ENCODE measurements at regions not wholly inside any gene's neighbourhood (a gene's known extent, or its start where the extent isn't known, plus 50 kb on each side); places are given as distances from the start of the nearest gene placed in this dataset.
"Not testable (repeated sequence)": the region's sequence is repeated elsewhere in the genome, so short reads cannot be mapped to it uniquely, and the experiment has no call there.

DNA sequence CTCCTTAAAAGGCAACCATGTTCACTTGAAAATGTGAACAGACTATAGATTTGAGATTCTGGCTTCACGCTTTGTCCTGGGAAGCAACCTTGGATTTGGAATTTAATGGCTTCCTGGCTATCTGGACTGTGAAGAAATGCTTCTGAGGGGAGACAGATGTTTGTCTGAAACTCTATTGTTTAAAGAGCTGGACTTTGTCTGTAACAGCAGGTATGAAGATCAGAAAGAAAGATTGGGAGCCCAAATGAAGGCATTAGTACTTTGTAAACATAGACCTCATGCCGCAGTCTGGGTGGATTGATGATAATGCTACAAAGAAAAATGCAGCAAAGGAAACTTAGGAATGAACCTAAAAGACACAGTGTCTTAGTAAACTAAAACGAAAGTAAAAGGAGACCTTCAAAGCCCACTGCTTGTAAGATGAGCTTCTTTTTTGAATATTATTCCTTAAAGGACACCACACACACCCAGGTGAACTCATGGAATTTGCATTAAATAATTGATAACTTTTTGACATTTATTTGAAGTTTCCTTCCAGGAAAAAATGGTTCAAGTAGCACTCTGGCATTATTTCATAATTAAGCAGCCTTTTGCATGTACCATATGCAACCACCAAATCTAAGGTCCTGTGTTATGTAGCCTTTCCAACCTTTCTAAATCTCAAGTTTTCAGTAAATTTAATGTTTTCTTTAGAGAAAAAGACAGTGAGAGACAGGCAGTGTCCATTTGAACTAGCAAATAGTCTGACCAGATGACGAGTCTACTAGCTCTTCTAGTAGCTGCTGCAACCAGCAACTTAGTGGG is 119.9 kb downstream of the SPDYE17 start:
- DNase-seq; H3K27me3 ChIP-seq; H3K36me3 ChIP-seq; H3K9me3 ChIP-seq; H3K27ac ChIP-seq; intact Hi-C loops (cut with DNase I): not testable (repeated sequence)
- H3K4me1 ChIP-seq = peaks cover 0 to 18% (median 0%) of the 10 kb centered on the region in 3 donors
- peak overlapping the region in 1 of 4 donors; percentile 47 for H3K4me3 ChIP-seq
- WGBS, 2 donors = 38% methylated on average over 4 of the region's 4 CpGs

DNA sequence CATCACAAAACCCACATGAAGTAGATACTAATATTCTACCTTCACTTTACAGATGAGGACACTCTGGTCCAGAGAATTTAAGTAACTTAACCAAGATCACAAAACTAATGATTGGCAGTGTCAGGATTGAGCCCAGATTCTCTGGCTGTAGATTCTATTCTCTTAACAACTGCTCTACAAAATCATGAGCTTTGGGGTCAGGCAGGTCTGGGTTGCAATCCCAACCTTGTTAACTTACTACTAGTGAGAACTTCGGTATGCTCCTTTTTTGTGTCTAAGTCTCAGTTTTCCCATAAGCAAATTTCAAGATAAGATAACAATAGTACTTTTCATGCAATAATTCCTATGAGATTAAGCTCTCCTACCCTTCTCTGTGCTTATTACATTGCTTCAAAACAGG is 127.5 kb downstream of the SPDYE17 start:
- intact Hi-C loops (cut with DNase I); H3K36me3 ChIP-seq; H3K27ac ChIP-seq; H3K9me3 ChIP-seq; H3K27me3 ChIP-seq; H3K4me1 ChIP-seq; H3K4me3 ChIP-seq; DNase-seq: not testable (repeated sequence)
- 83% methylated on average over 1 of the region's 1 CpG; no CpG with 5 or more reads in 1 of the 2 donors for WGBS, 2 donors

GRCh38 chr7:76901944-76902710 is 130.0 kb downstream of the SPDYE17 start:
- H3K27ac ChIP-seq; intact Hi-C loops (cut with DNase I); H3K36me3 ChIP-seq; H3K4me3 ChIP-seq; H3K9me3 ChIP-seq; H3K27me3 ChIP-seq; H3K4me1 ChIP-seq; DNase-seq: not testable (repeated sequence)
- 72 to 82% methylated on average over 5 of the region's 6 CpGs for WGBS, 2 donors

DNA sequence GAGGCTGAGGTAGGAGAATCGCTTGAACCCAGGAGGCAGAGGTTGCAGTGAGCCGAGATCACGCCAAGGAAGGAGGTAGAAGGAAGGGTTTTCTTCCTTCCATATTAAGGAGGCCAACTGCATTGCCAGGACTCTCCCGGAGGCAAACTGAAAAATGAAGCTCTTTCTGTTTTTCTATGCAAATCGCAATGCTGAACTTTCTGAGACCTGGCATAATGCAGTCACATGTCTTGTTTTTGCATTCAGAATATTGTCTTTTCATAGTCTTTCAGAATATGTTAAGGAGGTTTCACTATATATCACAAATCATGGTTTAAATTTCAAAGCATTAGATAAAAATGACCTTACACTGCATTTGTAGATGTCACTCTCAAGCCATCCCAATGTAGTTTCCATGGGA is 133.4 kb downstream of the SPDYE17 start:
- H3K4me3 ChIP-seq; intact Hi-C loops (cut with DNase I): not testable (repeated sequence)

GRCh38 chr7:76897007-76897406 is 135.2 kb downstream of the SPDYE17 start:
- DNase-seq = not testable (repeated sequence)
- WGBS, 2 donors = 72% methylated on average over 2 of the region's 2 CpGs; no CpG with 5 or more reads in 1 of the 2 donors

More for the DNA sequence above, 133.4 kb downstream of the SPDYE17 start:
- not testable (repeated sequence) for H3K27ac ChIP-seq, DNase-seq, H3K27me3 ChIP-seq, H3K4me1 ChIP-seq, H3K36me3 ChIP-seq, H3K9me3 ChIP-seq
- WGBS, 2 donors = 80 to 97% methylated on average over 2 to 4 of the region's 5 CpGs

DNA sequence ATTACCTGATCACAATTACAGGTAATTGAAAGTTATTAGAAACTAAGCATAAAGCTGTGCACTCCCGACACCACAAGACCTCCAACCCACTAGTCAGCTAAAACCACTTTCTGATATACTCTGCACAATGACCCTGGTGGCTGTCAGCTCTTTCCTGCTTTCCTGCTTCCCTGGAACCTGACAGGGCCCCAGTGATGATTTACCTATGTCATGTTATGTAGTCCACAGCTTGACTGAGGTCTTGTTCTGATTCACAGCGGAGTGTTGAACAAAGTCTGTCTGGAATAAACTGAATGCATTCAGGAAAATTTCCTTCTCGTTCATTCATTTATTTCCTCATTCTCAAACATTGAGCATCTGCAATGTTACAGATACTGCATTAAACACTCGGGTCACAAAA is 136.5 kb downstream of the SPDYE17 start:
- H3K4me3 ChIP-seq; H3K9me3 ChIP-seq; H3K36me3 ChIP-seq; DNase-seq; H3K27me3 ChIP-seq; intact Hi-C loops (cut with DNase I); H3K27ac ChIP-seq; H3K4me1 ChIP-seq: not testable (repeated sequence)
- 54 to 71% methylated on average over 3 to 4 of the region's 4 CpGs for WGBS, 2 donors

More at GRCh38 chr7:76897007-76897406, 135.2 kb downstream of the SPDYE17 start:
- H3K27me3 ChIP-seq; H3K4me1 ChIP-seq; H3K36me3 ChIP-seq; intact Hi-C loops (cut with DNase I); H3K9me3 ChIP-seq; H3K27ac ChIP-seq; H3K4me3 ChIP-seq: not testable (repeated sequence)

- H3K4me1 ChIP-seq; H3K27ac ChIP-seq; H3K4me3 ChIP-seq; DNase-seq; intact Hi-C loops (cut with DNase I); H3K27me3 ChIP-seq; H3K9me3 ChIP-seq; H3K36me3 ChIP-seq: not testable (repeated sequence)
- WGBS, 2 donors = 36 to 59% methylated on average over 1 of the region's 1 CpG
Measured at GRCh38 chr7:76891771-76892170, 140.4 kb downstream of the SPDYE17 start.

- H3K27me3 ChIP-seq; H3K9me3 ChIP-seq; DNase-seq; H3K4me1 ChIP-seq; H3K27ac ChIP-seq; intact Hi-C loops (cut with DNase I); H3K4me3 ChIP-seq; H3K36me3 ChIP-seq: not testable (repeated sequence)
- WGBS, 2 donors = 67 to 80% methylated on average over 4 to 6 of the region's 7 CpGs
Measured at GRCh38 chr7:76879733-76880288, 152.3 kb downstream of the SPDYE17 start.

GRCh38 chr7:76875760-76876159 is 156.4 kb downstream of the SPDYE17 start:
- H3K27ac ChIP-seq; H3K4me3 ChIP-seq; DNase-seq; H3K9me3 ChIP-seq; H3K27me3 ChIP-seq; intact Hi-C loops (cut with DNase I); H3K4me1 ChIP-seq; H3K36me3 ChIP-seq: not testable (repeated sequence)

DNA sequence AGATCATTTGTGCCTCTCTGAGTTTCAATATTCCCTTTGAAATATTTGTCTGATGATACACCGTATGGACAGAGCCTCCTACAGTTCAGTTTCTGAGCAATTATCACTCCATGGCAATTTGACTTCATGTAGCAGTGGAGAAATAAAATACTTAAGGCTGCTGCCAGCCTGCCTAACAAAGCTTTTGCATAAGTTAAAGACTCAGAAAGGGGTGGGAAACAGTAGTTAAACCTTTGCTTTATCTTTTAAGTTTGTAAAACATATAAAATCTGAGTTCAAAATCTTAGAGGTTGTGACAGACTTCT is 161.7 kb downstream of the SPDYE17 start:
- H3K4me3 ChIP-seq; H3K27ac ChIP-seq; H3K4me1 ChIP-seq; intact Hi-C loops (cut with DNase I); DNase-seq; H3K9me3 ChIP-seq; H3K36me3 ChIP-seq; H3K27me3 ChIP-seq: not testable (repeated sequence)
- WGBS, 2 donors = 20% methylated on average over 1 of the region's 1 CpG; no CpG with 5 or more reads in 1 of the 2 donors

GRCh38 chr7:76867364-76867889 is 164.7 kb downstream of the SPDYE17 start:
- H3K27ac ChIP-seq; H3K9me3 ChIP-seq; intact Hi-C loops (cut with DNase I); H3K4me3 ChIP-seq; H3K4me1 ChIP-seq; H3K27me3 ChIP-seq; DNase-seq; H3K36me3 ChIP-seq: not testable (repeated sequence)
- WGBS, 2 donors = 82% methylated on average over 3 of the region's 4 CpGs; no CpG with 5 or more reads in 1 of the 2 donors

GRCh38 chr7:76863150-76863773 is 168.9 kb downstream of the SPDYE17 start:
- H3K27me3 ChIP-seq; DNase-seq; H3K27ac ChIP-seq; H3K4me1 ChIP-seq; H3K4me3 ChIP-seq; intact Hi-C loops (cut with DNase I); H3K36me3 ChIP-seq; H3K9me3 ChIP-seq: not testable (repeated sequence)
- 40 to 61% methylated on average over 1 of the region's 5 CpGs for WGBS, 2 donors

DNA sequence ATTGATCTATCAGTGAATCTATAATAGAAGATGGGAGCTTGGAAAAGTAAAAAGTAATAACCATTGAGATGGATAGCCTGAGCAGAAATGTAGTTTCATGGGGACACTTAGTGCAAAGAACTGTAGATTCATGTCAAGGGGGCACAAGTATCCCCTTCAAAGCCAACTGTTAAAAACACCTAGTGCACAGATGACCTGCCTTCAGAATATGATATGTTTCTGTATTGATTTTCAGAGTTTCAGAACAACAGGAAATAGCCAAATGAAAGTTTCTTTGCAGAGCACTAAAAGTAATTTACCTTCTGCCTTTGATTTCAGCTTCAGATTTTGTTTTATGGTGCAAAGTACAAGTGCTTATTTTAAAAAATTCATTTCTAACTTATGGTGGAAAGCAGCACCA is 169.9 kb downstream of the SPDYE17 start:
- H3K9me3 ChIP-seq; H3K27me3 ChIP-seq; intact Hi-C loops (cut with DNase I); DNase-seq; H3K4me1 ChIP-seq; H3K27ac ChIP-seq; H3K4me3 ChIP-seq; H3K36me3 ChIP-seq: not testable (repeated sequence)

Measured in esophagus squamous epithelium (tissue), 5 donors.